ENCODE measurements at regions not wholly inside any gene's neighbourhood (a gene's known extent, or its start where the extent isn't known, plus 50 kb on each side); places are given as distances from the start of the nearest gene placed in this dataset.

- TF ChIP-seq CTCF (conservative IDR thresholded peaks at IDR 0.05; ENCODE audit: low read depth, low read length) = peak; percentile 7
- DNase-seq (ENCODE audit: low read depth) = no peak
- H3K4me3 ChIP-seq (ENCODE audit: low read depth, low read length) = no peak overlapping the region
These were observed 243.1 kb upstream of the SHH start for GRCh38 chr7:156055206-156055822.

- TF ChIP-seq CTCF (conservative IDR thresholded peaks at IDR 0.05; ENCODE audit: low read depth, low read length) = no peak
- H3K4me3 ChIP-seq (ENCODE audit: low read depth, low read length) = no peak overlapping the region
- DNase-seq (ENCODE audit: low read depth) = no peak
These were observed 239.6 kb upstream of the SHH start for GRCh38 chr7:156051884-156052283.

- H3K4me3 ChIP-seq (ENCODE audit: low read depth, low read length) = no peak overlapping the region
- TF ChIP-seq CTCF (conservative IDR thresholded peaks at IDR 0.05; ENCODE audit: low read depth, low read length) = no peak
- no peak for DNase-seq (ENCODE audit: low read depth)
These were observed 238.6 kb upstream of the SHH start for GRCh38 chr7:156050636-156051569.

- TF ChIP-seq CTCF (conservative IDR thresholded peaks at IDR 0.05; ENCODE audit: low read depth, low read length) = no peak
- no peak for DNase-seq (ENCODE audit: low read depth)
These were observed 237.1 kb upstream of the SHH start for GRCh38 chr7:156049366-156049765.

GRCh38 chr7:156046031-156046560 lies 233.8 kb upstream of the SHH start:
- no peak for DNase-seq (ENCODE audit: low read depth)
- TF ChIP-seq CTCF (conservative IDR thresholded peaks at IDR 0.05; ENCODE audit: low read depth, low read length) = no peak
- H3K4me3 ChIP-seq (ENCODE audit: low read depth, low read length) = no peak overlapping the region

More at GRCh38 chr7:156049366-156049765, 237.1 kb upstream of the SHH start:
- H3K4me3 ChIP-seq (ENCODE audit: low read depth, low read length) = no peak overlapping the region

GRCh38 chr7:156043416-156044178 lies 231.3 kb upstream of the SHH start:
- no peak for TF ChIP-seq CTCF (conservative IDR thresholded peaks at IDR 0.05; ENCODE audit: low read depth, low read length)
- no peak overlapping the region for H3K4me3 ChIP-seq (ENCODE audit: low read depth, low read length)
- no peak for DNase-seq (ENCODE audit: low read depth)

Data from epithelial cell of proximal tubule (primary cell).